H1 (cell line): ENCODE measurements at regions not wholly inside any gene's neighbourhood (a gene's known extent, or its start where the extent isn't known, plus 50 kb on each side); places are given as distances from the start of the nearest gene placed in this dataset.

Experiments
- CTCF ChIA-PET: fragments of 300-600 bp; sonication (Branson Sonifier 250); formaldehyde crosslinking; loops from one replicate; lab custom pipeline; 2021; ENCODE audit not compliant: partially characterized antibody; lab: Charles Lee
- POLR2A ChIA-PET: fragments of 300-600 bp; sonication (Branson Sonifier 250); formaldehyde crosslinking; loops from one replicate; lab custom pipeline; 2021; ENCODE audit warnings: inconsistent platforms; ENCODE audit not compliant: partially characterized antibody; lab: Charles Lee
- DNase-seq, 2 experiments: peaks; one replicate each; pipeline versions ENCODE4 v3.0.0 to v3.0.0-alpha.2; 2010 to 2022; ENCODE audit warnings: low spot score in 2 of 2, low read depth in 1 of 2, mixed read lengths in 1 of 2
- FAIRE-seq: peaks from 2 replicates; lab custom pipeline; 2011; peaks lifted over from hg19 to GRCh38; lab: Jason Lieb, UNC
- H2AFZ ChIP-seq: 2 replicates; pipeline ENCODE4 v1.8.1; 2012; ENCODE audit warnings: low read length, inconsistent platforms
- H2AK5ac ChIP-seq: 2 replicates; pipeline ENCODE4 v1.6.1; 2013; ENCODE audit warnings: low read depth, low read length
- H2BK120ac ChIP-seq: replicated peaks from 2 replicates; pipeline ENCODE3; 2013; ENCODE audit warnings: low read depth, low read length, inconsistent platforms
- H2BK12ac ChIP-seq: 2 replicates; pipeline ENCODE4 v1.6.1; 2013; ENCODE audit warnings: low read depth, low read length
- H2BK15ac ChIP-seq: 2 replicates; pipeline ENCODE4 v1.6.1; 2013; ENCODE audit warnings: low read length
- H2BK20ac ChIP-seq: 2 replicates; pipeline ENCODE4 v1.6.1; 2013; ENCODE audit warnings: low read length
- H2BK5ac ChIP-seq: 2 replicates; pipeline ENCODE4 v1.6.1; 2013; ENCODE audit warnings: low read depth, low read length
- H3K14ac ChIP-seq: 2 replicates; pipeline ENCODE4 v1.6.1; 2013; ENCODE audit warnings: inconsistent platforms; ENCODE audit not compliant: insufficient read length
- H3K18ac ChIP-seq: 2 replicates; pipeline ENCODE4 v1.6.1; 2013; ENCODE audit warnings: low read length; ENCODE audit errors: extremely low read depth
- H3K23ac ChIP-seq: 2 replicates; pipeline ENCODE4 v1.6.1; 2013; ENCODE audit warnings: inconsistent platforms; ENCODE audit not compliant: insufficient read length
- H3K23me2 ChIP-seq: 2 replicates; pipeline ENCODE4 v1.6.1; 2013; ENCODE audit warnings: low read depth, low read length
- H3K27ac ChIP-seq: 2 replicates; pipeline ENCODE4 v1.6.1; 2011; ENCODE audit warnings: low read depth, low read length, inconsistent platforms
- H3K27me3 ChIP-seq, 4 experiments: replicated peaks in 1 of 4; 1 replicate in 1 of 4; 2 replicates in 3 of 4; pipeline versions ENCODE4 v1.6.1 to v1.8.1; 2011 to 2013; ENCODE audit warnings: low read length in 3 of 4, mild to moderate bottlenecking in 3 of 4, inconsistent platforms in 2 of 4, mixed read lengths in 2 of 4, moderate library complexity in 1 of 4; ENCODE audit not compliant: control insufficient read depth in 3 of 4, insufficient read depth in 3 of 4; ENCODE audit errors: extremely low read depth in 1 of 4
- H3K36me3 ChIP-seq, 4 experiments: 2 replicates each; pipeline versions ENCODE4 v1.6.1 to v1.8.1; 2011 to 2013; ENCODE audit warnings: mild to moderate bottlenecking in 4 of 4, low read length in 3 of 4, moderate library complexity in 2 of 4, control low read depth in 1 of 4, inconsistent platforms in 1 of 4; ENCODE audit not compliant: insufficient read depth in 4 of 4, control insufficient read depth in 2 of 4
- H3K4ac ChIP-seq: replicated peaks from 2 replicates; pipeline ENCODE3; 2013; ENCODE audit warnings: low read length, low read depth, mixed read lengths, inconsistent platforms; ENCODE audit not compliant: insufficient read length
- H3K4me1 ChIP-seq, 4 experiments: replicated peaks in 1 of 4; 1 replicate in 1 of 4; 2 replicates in 3 of 4; pipeline versions ENCODE4 v1.6.1 to v1.8.1; 2011 to 2013; ENCODE audit warnings: low read length in 3 of 4, inconsistent platforms in 2 of 4, mixed read lengths in 1 of 4; ENCODE audit not compliant: insufficient read depth in 4 of 4, control insufficient read depth in 3 of 4
- H3K4me2 ChIP-seq, 2 experiments: 2 replicates each; pipeline versions ENCODE4 v1.6.1 to v1.8.1; 2011 to 2013; ENCODE audit warnings: low read depth in 2 of 2, low read length in 2 of 2, control low read depth in 1 of 2, inconsistent platforms in 1 of 2, mild to moderate bottlenecking in 1 of 2; ENCODE audit not compliant: insufficient read depth in 1 of 2
- H3K4me3 ChIP-seq, 4 experiments: fragments of 200-600, 300-600 bp in 1 of 4; sonication (generic), shearing (Covaris generic), sonication (Bioruptor Twin) in 1 of 4; 2 replicates each; pipeline versions ENCODE4 v1.5.1 to v1.8.1; 2011 to 2016; ENCODE audit warnings: low read length in 4 of 4, low read depth in 3 of 4, control low read depth in 2 of 4, inconsistent platforms in 2 of 4, mild to moderate bottlenecking in 2 of 4, mixed read lengths in 1 of 4, moderate library complexity in 1 of 4; ENCODE audit not compliant: insufficient read depth in 2 of 4; ENCODE audit errors: extremely low read depth in 1 of 4
- H3K56ac ChIP-seq: replicated peaks from 2 replicates; pipeline ENCODE3; 2013; ENCODE audit warnings: low read depth, mild to moderate bottlenecking, mixed read lengths, low read length, inconsistent platforms; ENCODE audit not compliant: insufficient read length
- H3K79me1 ChIP-seq: 2 replicates; pipeline ENCODE4 v1.6.1; 2013; ENCODE audit warnings: low read depth, low read length, control low read depth
- H3K79me2 ChIP-seq, 2 experiments: 2 replicates each; pipeline versions ENCODE4 v1.6.1 to v1.8.1; 2012 to 2013; ENCODE audit warnings: low read length in 2 of 2, mild to moderate bottlenecking in 2 of 2, inconsistent platforms in 1 of 2; ENCODE audit not compliant: insufficient read depth in 2 of 2, control insufficient read depth in 1 of 2
- H3K9ac ChIP-seq, 4 experiments: replicated peaks in 1 of 4; 1 replicate in 1 of 4; 2 replicates in 3 of 4; pipeline versions ENCODE4 v1.6.1 to v1.8.1; 2011 to 2013; ENCODE audit warnings: low read depth in 3 of 4, low read length in 3 of 4, control low read depth in 2 of 4, mild to moderate bottlenecking in 2 of 4, moderate library complexity in 2 of 4, inconsistent platforms in 1 of 4; ENCODE audit errors: extremely low read depth in 1 of 4
- H3K9me3 ChIP-seq, 2 experiments: 2 replicates each; pipeline versions ENCODE4 v1.6.1 to v1.8.1; 2012 to 2013; ENCODE audit warnings: mild to moderate bottlenecking in 2 of 2, moderate library complexity in 2 of 2, control low read depth in 1 of 2, inconsistent platforms in 1 of 2, low read depth in 1 of 2, low read length in 1 of 2, mixed read lengths in 1 of 2; ENCODE audit not compliant: insufficient read depth in 2 of 2
- H4K20me1 ChIP-seq, 2 experiments: replicated peaks in 1 of 2; 2 replicates each; pipeline versions ENCODE3 to v1.8.1; 2011 to 2013; ENCODE audit warnings: inconsistent platforms in 2 of 2, low read length in 2 of 2, mild to moderate bottlenecking in 1 of 2; ENCODE audit not compliant: insufficient read depth in 2 of 2, control insufficient read depth in 1 of 2
- H4K5ac ChIP-seq: 2 replicates; pipeline ENCODE4 v1.6.1; 2013; ENCODE audit warnings: low read length, low read depth, mixed read lengths, inconsistent platforms; ENCODE audit not compliant: insufficient read length
- H4K8ac ChIP-seq: 2 replicates; pipeline ENCODE4 v1.8.0; 2013; ENCODE audit warnings: mild to moderate bottlenecking, moderate library complexity, low read length, inconsistent platforms; ENCODE audit not compliant: insufficient read depth; ENCODE audit errors: extremely low read depth
- H4K91ac ChIP-seq: replicated peaks from 2 replicates; pipeline ENCODE3; 2013; ENCODE audit warnings: low read length, mixed read lengths, inconsistent platforms; ENCODE audit not compliant: insufficient read length
- ATF3 ChIP-seq: IDR thresholded peaks from 2 replicates; pipeline ENCODE4 v1.6.1; 2011; ENCODE audit warnings: low read depth, mild to moderate bottlenecking, low read length; ENCODE audit not compliant: insufficient read depth
- CTCF ChIP-seq, 3 experiments: IDR thresholded peaks; 1 replicate in 2 of 3; 2 replicates in 1 of 3; pipeline versions ENCODE4 v1.5.1 to v1.6.1; 2011; ENCODE audit warnings: low read length in 3 of 3, mild to moderate bottlenecking in 3 of 3, inconsistent platforms in 2 of 3, low read depth in 1 of 3, moderate library complexity in 1 of 3; ENCODE audit not compliant: insufficient read depth in 1 of 3; ENCODE audit errors: control extremely low read depth in 1 of 3
- EZH2 ChIP-seq: fragments of 200-600 bp; sonication (generic); IDR thresholded peaks from 2 replicates; pipeline ENCODE4 v1.7.1; 2012; ENCODE audit warnings: low read depth, mild to moderate bottlenecking, moderate library complexity, low read length, inconsistent platforms; ENCODE audit not compliant: severe bottlenecking
- GTF2F1 ChIP-seq: IDR thresholded peaks from 2 replicates; pipeline ENCODE4 v1.6.1; 2012; ENCODE audit warnings: low read depth, low read length, improper control_type of control experiment, borderline replicate concordance
- SUZ12 ChIP-seq: fragments of 200-600 bp; sonication (generic); IDR thresholded peaks from 2 replicates; pipeline ENCODE4 v1.6.1; 2012; ENCODE audit warnings: mild to moderate bottlenecking, inconsistent platforms, low read length, moderate library complexity, mixed read lengths
- TAF7 ChIP-seq: optimal IDR thresholded peaks from 2 replicates; pipeline ENCODE3; 2011; ENCODE audit warnings: low read depth, mild to moderate bottlenecking, inconsistent platforms, low read length, moderate library complexity, borderline replicate concordance
- TCF12 ChIP-seq: IDR thresholded peaks from 2 replicates; pipeline ENCODE4 v1.6.1; 2011; ENCODE audit warnings: low read depth, mild to moderate bottlenecking, low read length
- WGBS, 2 experiments: shearing (Covaris generic) in 1 of 2; methylation state at CpG; one replicate each; pipeline versions ENCODE4 v1.1.6 to v1.1.7; 2013 to 2015; ENCODE audit warnings: low lambda C conversion rate in 2 of 2, mixed read lengths in 2 of 2, inconsistent platforms in 1 of 2, low coverage in 1 of 2, missing lambda C conversion rate in 1 of 2; ENCODE audit not compliant: insufficient replicate concordance in 2 of 2, insufficient coverage in 1 of 2, insufficient read length in 1 of 2; ENCODE audit errors: extremely low coverage in 1 of 2, missing lambda C conversion rate in 1 of 2; 5-methylcytosine and 5-hydroxymethylcytosine counted together

GRCh38 chr1:67958472-67958871 lies 92.0 kb downstream of the DIRAS3 start:
- DNase-seq: no peak
- no peak overlapping the region for H3K23ac ChIP-seq
- no peak overlapping the region for H4K91ac ChIP-seq
- no peaks in the 10 kb centered on the region for H3K27me3 ChIP-seq
- no peaks in the 10 kb centered on the region for H3K9me3 ChIP-seq
- TF ChIP-seq TCF12 (no peak), SUZ12 (no peak), ATF3 (no peak), TAF7 (no peak), CTCF (IDR thresholded peaks at IDR 0.05; ENCODE audit: control extremely low read depth in 1 of 3, insufficient read depth in 1 of 3, low read depth in 1 of 3, low read length in 3 of 3) (no peak), EZH2 (no peak), GTF2F1 (no peak)
- FAIRE-seq: no peak
- CTCF ChIA-PET: interaction anchor here (0.7 to 1.3 kb wide), 2 partner anchors 108 to 562 kb away, joined by 3 to 4 read pairs; no protein-coding TSS in a partner anchor
- no peaks in the 10 kb centered on the region for H3K23me2 ChIP-seq
- no peak overlapping the region for H3K56ac ChIP-seq
- no peak overlapping the region for H4K8ac ChIP-seq
- H3K79me2 ChIP-seq: no peaks in the 10 kb centered on the region
- H2BK120ac ChIP-seq: no peak overlapping the region
- H3K4me2 ChIP-seq: no peak overlapping the region
- no peak overlapping the region for H2BK20ac ChIP-seq
- no peaks in the 10 kb centered on the region for H3K79me1 ChIP-seq
- H3K27ac ChIP-seq: no peak overlapping the region
- H3K4me1 ChIP-seq: no peaks in the 10 kb centered on the region
- H2BK12ac ChIP-seq: no peak overlapping the region
- H4K5ac ChIP-seq: no peak overlapping the region
- H3K9ac ChIP-seq: no peak overlapping the region
- no peaks in the 10 kb centered on the region for H3K36me3 ChIP-seq
- H2AK5ac ChIP-seq: no peak overlapping the region
- no peak overlapping the region for H2BK15ac ChIP-seq
- H2AFZ ChIP-seq: no peak overlapping the region
- no peak overlapping the region for H3K4me3 ChIP-seq
- H4K20me1 ChIP-seq: no peaks in the 10 kb centered on the region
- 75% methylated on average over 1 of the region's 1 CpG; no CpG with 5 or more reads in 1 of the 2 experiments for WGBS, 2 experiments
- no peak overlapping the region for H2BK5ac ChIP-seq
- POLR2A ChIA-PET: no interaction called here
- no peak overlapping the region for H3K18ac ChIP-seq
- no peak overlapping the region for H3K14ac ChIP-seq
- no peak overlapping the region for H3K4ac ChIP-seq
